COLO829 (cell line): ENCODE measurements at regions not wholly inside any gene's neighbourhood (a gene's known extent, or its start where the extent isn't known, plus 50 kb on each side); places are given as distances from the start of the nearest gene placed in this dataset.

Experiments
- DNase-seq: peaks from one replicate; pipeline ENCODE4 v3.0.0; 2012; ENCODE audit warnings: low spot score

DNA sequence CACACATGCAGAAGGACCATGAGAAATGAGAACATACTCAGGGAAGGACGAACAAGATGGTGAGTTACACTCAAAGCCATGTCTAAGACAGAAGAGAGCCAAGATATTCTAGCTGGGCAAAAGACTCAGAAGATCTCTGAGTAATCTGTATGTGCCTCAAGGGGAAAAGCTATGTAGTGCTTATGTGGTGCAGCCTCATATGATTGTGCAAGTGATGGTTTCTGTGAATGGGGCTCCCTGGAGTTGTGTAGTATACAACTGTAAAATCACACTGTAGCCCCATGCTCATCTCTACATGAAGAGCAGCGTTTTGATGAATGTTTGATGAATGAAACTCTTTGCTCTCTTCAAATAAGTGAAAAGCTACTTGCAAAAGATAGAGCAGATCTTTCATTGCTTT lies 57.5 kb downstream of the OSR1 start:
- no peak for DNase-seq

DNA sequence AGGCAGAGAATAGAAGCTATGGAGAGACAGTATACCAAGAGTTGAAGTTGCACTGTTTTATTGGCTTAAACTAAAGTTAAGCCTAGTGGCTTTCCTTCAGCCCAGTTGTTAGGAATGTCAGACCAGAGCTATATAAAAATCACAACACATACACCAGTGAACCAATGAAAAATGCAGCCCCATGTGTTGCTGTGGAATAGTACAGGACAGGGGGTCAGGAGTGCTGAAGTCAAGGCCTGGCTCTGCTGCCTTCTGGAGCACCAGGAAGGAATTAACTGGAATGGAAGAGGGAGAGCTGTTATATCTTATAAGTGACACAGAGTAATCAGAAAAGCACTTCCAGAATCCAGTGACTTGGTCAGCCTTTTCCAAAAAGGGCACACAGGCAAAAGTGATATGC lies 58.9 kb downstream of the OSR1 start:
- DNase-seq, result no peak

GRCh38 chr2:19299032-19299431 lies 59.4 kb downstream of the OSR1 start:
- no peak for DNase-seq

DNA sequence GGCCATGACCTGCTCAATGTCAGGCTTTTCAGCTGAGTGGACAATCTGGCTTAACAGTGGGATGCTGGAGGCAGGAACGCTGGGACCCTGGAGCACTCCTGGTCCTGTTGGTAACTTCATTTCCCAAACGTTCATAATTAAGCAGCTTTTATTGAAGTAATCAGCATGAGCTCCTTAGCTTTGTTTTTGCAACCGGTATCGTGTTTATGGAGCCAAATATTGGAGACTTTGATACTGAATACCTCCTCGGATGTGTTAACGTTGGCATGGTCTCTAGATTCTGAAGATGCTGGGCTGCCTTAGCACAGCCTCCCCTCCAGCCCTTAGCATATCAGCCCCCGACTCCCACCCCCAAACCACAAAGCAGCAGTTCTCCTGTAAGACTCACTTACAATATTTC lies 60.7 kb downstream of the OSR1 start:
- DNase-seq, result no peak

DNA sequence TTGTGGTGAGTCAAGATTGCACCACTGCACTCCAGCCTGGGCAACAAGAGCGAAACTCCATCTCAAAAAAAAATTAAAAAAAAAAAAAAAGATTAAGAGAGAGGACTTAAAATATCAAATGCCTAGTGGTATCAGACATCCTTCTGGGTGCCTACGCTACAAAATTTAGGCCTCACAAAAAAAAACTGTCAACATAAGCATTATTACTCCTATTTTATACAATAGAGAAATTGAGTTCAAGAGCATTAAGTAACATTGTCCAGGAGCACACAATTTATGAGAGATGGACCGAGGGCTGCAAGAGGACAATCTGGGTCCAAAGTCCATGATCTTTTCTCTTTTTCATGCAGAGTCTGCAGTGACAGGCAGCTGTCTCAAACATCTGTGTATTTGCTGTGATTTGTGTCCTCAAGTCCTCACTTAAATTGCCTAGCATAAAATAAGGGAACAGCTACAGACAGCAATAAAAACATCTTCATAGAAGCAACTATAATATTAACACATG lies 62.4 kb downstream of the OSR1 start:
- no peak for DNase-seq

- no peak for DNase-seq
Observed at GRCh38 chr2:19292007-19292406, 66.4 kb downstream of the OSR1 start.

DNA sequence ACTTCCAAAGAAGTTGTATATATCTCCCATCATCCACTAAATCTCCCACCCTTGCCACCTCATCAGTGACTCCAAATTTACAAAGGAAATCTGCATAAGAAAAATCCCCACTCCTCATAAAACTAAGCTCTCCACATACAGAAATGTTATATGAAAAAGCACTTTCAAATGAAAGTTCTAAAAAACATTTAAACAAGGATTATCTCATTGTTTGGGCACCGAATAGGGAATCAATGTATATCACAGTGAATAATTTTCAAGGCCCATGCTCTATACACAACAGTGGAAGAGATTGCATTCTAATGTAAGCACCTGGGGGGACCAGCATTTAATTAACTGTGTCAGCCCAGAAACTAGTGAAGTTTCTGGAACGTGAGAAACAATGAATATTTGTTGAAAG lies 70.1 kb downstream of the OSR1 start:
- DNase-seq, result no peak

GRCh38 chr2:19287324-19287723 lies 71.1 kb downstream of the OSR1 start:
- no peak for DNase-seq

GRCh38 chr2:19282305-19282704 lies 76.1 kb downstream of the OSR1 start:
- no peak for DNase-seq

- DNase-seq, result no peak
Observed at GRCh38 chr2:19274439-19274838, 84.0 kb downstream of the OSR1 start.

DNA sequence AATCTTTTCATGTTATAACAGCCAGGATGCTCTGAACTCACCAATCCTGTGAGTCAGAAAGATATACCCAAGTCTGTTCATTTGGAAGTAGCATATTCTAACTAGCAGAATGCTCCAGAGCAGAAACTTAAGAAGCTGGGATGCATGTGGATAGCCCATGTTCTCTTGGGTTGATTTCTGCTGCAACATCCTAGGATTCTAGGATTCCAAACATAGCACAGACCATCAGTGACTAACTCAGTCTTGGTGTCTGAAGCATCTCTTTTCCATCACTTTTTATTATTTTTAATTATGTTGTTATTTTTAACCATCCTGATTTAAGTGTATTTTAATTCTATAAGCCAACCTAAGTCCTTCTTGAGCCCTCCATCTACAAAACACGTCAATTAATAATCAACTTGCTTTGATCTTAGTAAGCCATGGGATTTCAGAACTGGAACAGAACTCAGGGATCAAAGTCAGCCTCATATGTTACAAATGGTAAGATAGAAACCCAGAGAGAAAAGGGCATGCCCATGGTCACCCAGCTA lies 85.4 kb downstream of the OSR1 start:
- no peak for DNase-seq

DNA sequence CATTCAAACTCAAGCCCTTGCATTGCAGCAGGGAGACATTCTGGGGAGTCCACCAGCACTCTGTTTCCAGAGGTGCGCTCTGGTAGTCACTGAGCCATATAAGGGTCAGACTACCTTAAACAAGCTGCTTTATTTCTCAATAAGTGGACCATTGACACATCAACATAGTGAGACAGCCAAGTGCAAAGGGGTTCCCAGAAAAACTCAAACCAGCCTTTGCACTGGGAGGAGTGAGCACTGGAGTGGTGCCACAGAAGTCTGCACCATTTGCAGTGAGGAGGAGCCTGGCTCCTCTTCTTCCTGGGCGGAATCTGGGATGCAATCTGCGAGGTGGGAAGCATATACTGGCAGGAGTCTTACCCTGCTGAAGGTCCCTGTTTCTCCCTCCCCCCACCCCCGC lies 86.4 kb downstream of the OSR1 start:
- no peak for DNase-seq

GRCh38 chr2:19264852-19265251 lies 93.6 kb downstream of the OSR1 start:
- no peak for DNase-seq

DNA sequence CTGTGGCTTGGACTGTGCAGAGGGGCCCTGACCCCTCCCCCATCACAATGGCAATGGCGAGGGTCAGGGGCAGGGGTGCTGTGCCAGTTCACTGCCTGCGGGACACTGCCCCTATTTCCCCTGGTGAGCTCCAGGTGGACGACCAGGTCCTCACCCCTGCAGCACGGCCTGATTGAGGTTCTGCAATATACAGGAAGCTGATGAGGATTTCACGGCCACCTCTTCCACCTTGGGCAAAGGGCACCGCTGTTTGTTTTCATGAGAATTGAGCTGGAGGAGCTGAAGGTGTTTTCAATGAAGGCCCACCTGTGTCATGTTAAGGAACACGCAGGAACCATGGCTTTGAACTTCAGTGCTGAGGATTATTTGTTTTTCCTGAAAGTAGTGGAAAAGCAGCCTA lies 96.3 kb downstream of the OSR1 start:
- DNase-seq, result no peak

DNA sequence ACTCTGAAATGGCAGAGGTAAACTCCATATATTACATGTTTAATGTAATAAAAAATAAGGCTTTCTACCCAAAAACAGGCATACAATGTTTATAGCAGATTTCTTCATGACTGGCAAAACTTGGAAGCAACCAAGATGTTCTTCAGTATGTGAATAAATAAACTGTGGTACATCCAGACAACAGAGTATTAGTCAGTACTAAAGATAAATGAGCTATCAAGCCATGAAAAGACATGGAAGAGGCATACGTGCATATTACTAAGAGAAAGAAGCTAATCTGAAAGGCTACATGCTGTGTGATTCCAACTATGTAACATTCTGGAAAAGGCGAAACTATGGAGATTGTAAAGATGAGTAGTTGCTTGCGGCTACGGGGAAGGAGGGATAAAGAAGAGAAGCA lies 97.4 kb downstream of the OSR1 start:
- no peak for DNase-seq

DNA sequence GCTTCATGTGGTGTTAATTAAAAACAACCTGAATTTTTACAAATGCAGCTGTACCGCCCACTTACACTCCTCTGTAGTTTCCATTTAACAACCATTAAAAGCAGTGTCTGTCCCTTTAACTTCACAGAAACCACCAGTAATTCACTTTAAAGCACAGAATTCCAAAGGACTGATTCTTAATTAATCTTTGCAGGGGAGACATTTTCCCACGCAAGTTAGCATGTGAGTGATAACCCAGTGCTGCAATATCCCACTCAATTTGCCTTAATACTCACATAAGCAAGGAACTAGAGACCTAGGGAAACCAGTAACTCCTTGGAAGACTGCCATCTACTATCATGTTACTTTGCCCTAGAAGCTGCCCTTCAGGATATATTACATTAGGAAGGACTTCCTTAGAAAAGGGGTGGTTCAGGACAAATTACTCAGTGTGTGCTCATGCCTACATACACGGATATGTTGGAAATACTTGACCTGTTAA lies 102.3 kb downstream of the OSR1 start:
- no peak for DNase-seq

DNA sequence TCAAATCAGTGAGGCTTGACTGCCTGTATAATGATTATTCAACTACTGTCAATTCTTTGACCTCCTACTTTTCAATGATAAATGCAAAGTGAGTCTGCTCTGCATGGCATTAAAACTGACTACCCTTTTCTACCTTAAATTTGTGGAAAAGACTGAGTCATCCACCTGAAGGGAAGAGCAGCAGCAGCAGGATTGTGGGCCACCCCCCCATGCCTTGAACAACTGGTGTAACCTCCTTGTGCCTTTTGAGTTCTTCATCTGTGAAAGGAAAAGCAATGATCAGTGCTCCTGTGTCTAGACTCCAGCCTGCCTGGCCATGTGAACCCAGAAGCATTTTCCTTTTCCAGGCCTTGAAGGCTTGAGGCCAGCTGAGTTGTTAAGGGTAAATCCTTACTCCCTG lies 102.9 kb downstream of the OSR1 start:
- DNase-seq, result no peak

- no peak for DNase-seq
Observed at GRCh38 chr2:19251554-19251953, 106.9 kb downstream of the OSR1 start.

GRCh38 chr2:19250906-19251305 lies 107.5 kb downstream of the OSR1 start:
- no peak for DNase-seq

- no peak for DNase-seq
Observed at GRCh38 chr2:19247186-19247585, 111.2 kb downstream of the OSR1 start.

DNA sequence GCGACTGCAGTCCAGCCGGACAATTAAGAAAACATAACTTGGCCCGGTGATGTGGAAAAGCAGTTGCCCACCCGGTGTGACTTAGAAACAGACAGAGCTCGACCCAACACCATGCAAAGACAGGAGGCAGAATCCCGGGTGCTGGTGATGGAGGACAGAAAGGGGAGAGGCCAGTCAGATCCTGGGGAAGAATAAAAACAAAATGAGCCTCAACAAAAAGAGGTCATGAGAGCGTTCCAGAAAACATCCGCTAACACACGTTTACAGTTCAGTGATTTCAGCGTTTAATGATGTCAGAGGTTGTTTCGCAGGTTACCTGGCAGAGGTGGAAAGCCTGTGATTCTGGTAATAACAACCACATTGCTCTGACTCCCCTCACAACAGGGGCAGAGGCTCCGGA lies 111.9 kb downstream of the OSR1 start:
- no peak for DNase-seq

DNA sequence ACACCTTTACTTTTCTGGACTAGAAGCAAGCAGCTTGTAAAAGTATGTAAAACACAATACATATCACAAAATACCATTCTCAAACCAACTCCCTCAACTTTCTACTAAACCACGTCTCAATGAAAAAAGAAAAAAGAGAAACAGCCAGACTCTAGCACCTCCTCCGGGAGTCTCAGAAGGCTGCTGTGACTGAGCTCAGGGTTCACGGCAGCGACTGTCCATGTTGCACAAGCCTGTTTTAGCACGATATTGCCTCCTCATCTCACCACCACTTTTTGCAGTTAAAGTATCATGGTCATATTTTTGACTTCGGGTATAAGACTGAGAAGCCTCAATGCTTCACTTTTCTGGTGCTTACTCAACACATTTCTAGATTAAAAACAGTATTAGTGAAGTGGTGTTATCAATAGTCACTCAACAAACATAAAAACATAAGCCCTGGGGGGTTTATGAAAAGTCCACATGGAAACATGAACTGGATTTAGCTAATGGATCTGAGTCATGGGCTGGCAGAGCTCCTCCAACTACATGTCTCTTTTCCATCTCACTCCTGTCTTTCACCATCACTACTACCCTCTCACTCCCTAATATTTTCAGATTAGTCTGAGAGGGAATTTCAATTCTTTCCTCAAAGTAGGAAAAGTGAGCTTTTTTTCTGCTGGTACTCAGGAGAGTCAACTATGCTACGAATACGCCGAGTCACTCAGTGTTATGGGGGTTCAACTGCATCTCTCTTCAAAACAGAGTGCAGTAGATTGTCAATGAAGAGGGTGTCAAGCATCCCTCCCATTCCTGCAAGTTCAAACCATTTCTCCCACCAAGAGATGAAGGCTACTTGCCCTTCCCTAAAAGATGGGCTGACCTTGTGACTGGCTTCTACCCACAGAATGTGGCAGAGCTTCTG lies 113.7 kb downstream of the OSR1 start:
- DNase-seq, result no peak

GRCh38 chr2:19238440-19239060 lies 119.9 kb downstream of the OSR1 start:
- DNase-seq, result no peak
